ENCODE measurements at regions not wholly inside any gene's neighbourhood (a gene's known extent, or its start where the extent isn't known, plus 50 kb on each side); places are given as distances from the start of the nearest gene placed in this dataset.

DNA sequence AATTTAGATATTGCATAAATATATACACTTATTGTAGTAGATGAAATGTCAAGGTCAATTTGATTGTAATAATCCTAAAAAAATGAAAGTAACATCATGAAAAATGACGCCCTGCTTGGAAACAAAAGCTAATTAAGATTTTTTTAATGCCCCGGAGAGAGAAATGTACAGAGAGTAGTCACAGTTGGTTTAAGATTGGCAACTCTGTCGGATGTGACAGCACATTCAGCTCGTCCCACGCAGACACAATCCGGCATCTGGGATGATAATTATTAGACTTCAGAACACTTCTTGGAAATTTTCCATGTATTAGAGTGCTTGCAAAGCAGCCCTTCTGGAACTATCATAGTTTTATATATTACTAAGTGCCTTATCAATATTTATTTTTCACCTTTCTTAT is 478.0 kb downstream of the PDHA2 start:
- ChIA-PET CTCF (no interaction called here), POLR2A (no interaction called here)
- intact Hi-C loops (cut with micrococcal nuclease), result no loop called here
- Histone ChIP-seq H3K79me2 (ENCODE audit: control insufficient read depth, insufficient read depth, low read length) (no peaks in the 10 kb centered on the region), H2AFZ (ENCODE audit: insufficient read depth, low read depth, low read length, poor library complexity, severe bottlenecking) (no peak overlapping the region), H3K9me3 (ENCODE audit: control extremely low read depth in 1 of 3, control insufficient read depth in 2 of 3, insufficient read depth in 1 of 3, low read length in 2 of 3) (no peaks in the 10 kb centered on the region), H3K36me3 (replicated peaks in 1 of 2; ENCODE audit: control extremely low read depth in 1 of 2, control insufficient read depth in 1 of 2, extremely low read depth in 1 of 2, insufficient read depth in 2 of 2, low read length in 1 of 2) (no peaks in the 10 kb centered on the region), H3K9ac (ENCODE audit: low read length) (no peak overlapping the region), H3K4me1 (ENCODE audit: control insufficient read depth in 2 of 2, insufficient read depth in 2 of 2, low read length in 2 of 2) (no peaks in the 10 kb centered on the region), H3K27ac (ENCODE audit: low read length in 2 of 2) (no peak overlapping the region), H4K20me1 (ENCODE audit: control insufficient read depth, insufficient read depth, low read length, poor library complexity, severe bottlenecking) (no peaks in the 10 kb centered on the region), H3K4me2 (replicated peaks; ENCODE audit: low read depth, low read length, poor library complexity, severe bottlenecking) (no peak overlapping the region), H3K27me3 (replicated peaks in 1 of 4; ENCODE audit: control extremely low read depth in 1 of 4, control insufficient read depth in 3 of 4, insufficient read depth in 4 of 4, low read length in 3 of 4) (no peaks in the 10 kb centered on the region), H3K4me3 (ENCODE audit: control extremely low read depth in 1 of 5, extremely low read depth in 1 of 5, insufficient read depth in 1 of 5, low read depth in 2 of 5, low read length in 4 of 5) (no peak overlapping the region)
- ATAC-seq (ENCODE audit: low read depth), result no peak
- Mint-ChIP-seq H3K27ac (no peak overlapping the region), H3K27me3 (no peaks in the 10 kb centered on the region), H3K9me3 (ENCODE audit: insufficient read depth) (no peaks in the 10 kb centered on the region), H3K4me1 (no peaks in the 10 kb centered on the region), H3K4me3 (no peak overlapping the region)
- TF ChIP-seq EZH2 (IDR thresholded peaks at IDR 0.05; ENCODE audit: borderline replicate concordance, insufficient read depth, low read depth, low read length, poor library complexity, severe bottlenecking), result no peak
- TF ChIP-seq, protein P1, sequence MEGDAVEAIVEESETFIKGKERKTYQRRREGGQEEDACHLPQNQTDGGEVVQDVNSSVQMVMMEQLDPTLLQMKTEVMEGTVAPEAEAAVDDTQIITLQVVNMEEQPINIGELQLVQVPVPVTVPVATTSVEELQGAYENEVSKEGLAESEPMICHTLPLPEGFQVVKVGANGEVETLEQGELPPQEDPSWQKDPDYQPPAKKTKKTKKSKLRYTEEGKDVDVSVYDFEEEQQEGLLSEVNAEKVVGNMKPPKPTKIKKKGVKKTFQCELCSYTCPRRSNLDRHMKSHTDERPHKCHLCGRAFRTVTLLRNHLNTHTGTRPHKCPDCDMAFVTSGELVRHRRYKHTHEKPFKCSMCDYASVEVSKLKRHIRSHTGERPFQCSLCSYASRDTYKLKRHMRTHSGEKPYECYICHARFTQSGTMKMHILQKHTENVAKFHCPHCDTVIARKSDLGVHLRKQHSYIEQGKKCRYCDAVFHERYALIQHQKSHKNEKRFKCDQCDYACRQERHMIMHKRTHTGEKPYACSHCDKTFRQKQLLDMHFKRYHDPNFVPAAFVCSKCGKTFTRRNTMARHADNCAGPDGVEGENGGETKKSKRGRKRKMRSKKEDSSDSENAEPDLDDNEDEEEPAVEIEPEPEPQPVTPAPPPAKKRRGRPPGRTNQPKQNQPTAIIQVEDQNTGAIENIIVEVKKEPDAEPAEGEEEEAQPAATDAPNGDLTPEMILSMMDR (IDR thresholded peaks at IDR 0.05), result no peak
- DNase-seq, result no peak
- 100% methylated on average over 3 of the region's 6 CpGs for WGBS (ENCODE audit: insufficient coverage)

DNA sequence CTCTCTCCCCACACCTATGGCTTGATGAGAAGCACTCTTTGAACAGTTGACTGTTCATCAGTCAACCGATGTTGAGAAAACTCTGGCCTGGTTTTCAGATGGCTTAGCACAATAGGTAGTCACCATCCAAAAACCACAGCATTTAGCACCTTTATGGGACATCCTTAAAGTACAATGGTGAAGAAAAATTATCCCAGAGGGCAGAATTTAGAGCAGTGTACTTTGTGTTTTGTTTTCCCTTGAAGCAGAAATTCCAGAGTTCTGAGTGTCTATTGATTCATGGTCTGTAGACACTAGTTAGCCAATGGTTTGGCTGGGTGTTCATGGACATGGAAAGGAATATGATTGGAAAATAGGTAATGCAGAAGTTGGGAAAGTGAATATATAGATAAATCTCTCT is 487.0 kb downstream of the PDHA2 start:
- no peaks in the 10 kb centered on the region for H3K4me1 ChIP-seq (ENCODE audit: control insufficient read depth in 2 of 2, insufficient read depth in 2 of 2, low read length in 2 of 2)
- H3K27ac ChIP-seq (ENCODE audit: low read length in 2 of 2), result no peak overlapping the region
- TF ChIP-seq EZH2 (IDR thresholded peaks at IDR 0.05; ENCODE audit: borderline replicate concordance, insufficient read depth, low read depth, low read length, poor library complexity, severe bottlenecking), result no peak
- TF ChIP-seq, protein P1 (IDR thresholded peaks at IDR 0.05), result no peak
- no peak overlapping the region for H3K4me3 ChIP-seq (ENCODE audit: control extremely low read depth in 1 of 5, extremely low read depth in 1 of 5, insufficient read depth in 1 of 5, low read depth in 2 of 5, low read length in 4 of 5)
- no peak overlapping the region for H3K4me2 ChIP-seq (replicated peaks; ENCODE audit: low read depth, low read length, poor library complexity, severe bottlenecking)
- no peak overlapping the region for H3K9ac ChIP-seq (ENCODE audit: low read length)
- H3K4me1 Mint-ChIP-seq, result no peaks in the 10 kb centered on the region
- H2AFZ ChIP-seq (ENCODE audit: insufficient read depth, low read depth, low read length, poor library complexity, severe bottlenecking), result no peak overlapping the region
- H3K79me2 ChIP-seq (ENCODE audit: control insufficient read depth, insufficient read depth, low read length), result no peaks in the 10 kb centered on the region
- no peaks in the 10 kb centered on the region for H3K36me3 ChIP-seq (replicated peaks in 1 of 2; ENCODE audit: control extremely low read depth in 1 of 2, control insufficient read depth in 1 of 2, extremely low read depth in 1 of 2, insufficient read depth in 2 of 2, low read length in 1 of 2)
- WGBS (ENCODE audit: insufficient coverage), result no CpG with 5 or more reads among the region's 1 CpG
- POLR2A ChIA-PET, result no interaction called here
- H3K9me3 Mint-ChIP-seq (ENCODE audit: insufficient read depth), result no peaks in the 10 kb centered on the region
- H3K4me3 Mint-ChIP-seq, result no peak overlapping the region
- H3K27me3 Mint-ChIP-seq, result no peaks in the 10 kb centered on the region
- ATAC-seq (ENCODE audit: low read depth) (no peak), DNase-seq (no peak)
- intact Hi-C loops (cut with micrococcal nuclease), result no loop called here
- no peak overlapping the region for H3K27ac Mint-ChIP-seq
- H3K9me3 ChIP-seq (ENCODE audit: control extremely low read depth in 1 of 3, control insufficient read depth in 2 of 3, insufficient read depth in 1 of 3, low read length in 2 of 3), result peaks cover 0 to 6% (median 0%) of the 10 kb centered on the region in 3 donors
- CTCF ChIA-PET, result no interaction called here
- no peaks in the 10 kb centered on the region for H4K20me1 ChIP-seq (ENCODE audit: control insufficient read depth, insufficient read depth, low read length, poor library complexity, severe bottlenecking)
- H3K27me3 ChIP-seq (replicated peaks in 1 of 4; ENCODE audit: control extremely low read depth in 1 of 4, control insufficient read depth in 3 of 4, insufficient read depth in 4 of 4, low read length in 3 of 4), result no peaks in the 10 kb centered on the region
